Right renal pelvis (tissue), 4 donors: ENCODE measurements at regions not wholly inside any gene's neighbourhood (a gene's known extent, or its start where the extent isn't known, plus 50 kb on each side); places are given as distances from the start of the nearest gene placed in this dataset.

Experiments
- DNase-seq, 4 donors: peaks; one replicate each; pipeline ENCODE4 v3.0.0-alpha.2; 2013; ENCODE audit warnings: low read depth in 4 of 4, low spot score in 3 of 4, missing footprints in 1 of 4

- no peak for DNase-seq
These were observed 348.7 kb upstream of the AJAP1 start for GRCh38 chr1:4305526-4306301.

- DNase-seq = no peak
These were observed 347.6 kb upstream of the AJAP1 start for GRCh38 chr1:4306559-4307467.

- DNase-seq = no peak
These were observed 347.0 kb upstream of the AJAP1 start for GRCh38 chr1:4307468-4307845.

- DNase-seq = no peak
These were observed 346.4 kb upstream of the AJAP1 start for GRCh38 chr1:4307911-4308545.

GRCh38 chr1:4308806-4309205, 345.6 kb upstream of the AJAP1 start:
- DNase-seq = no peak

GRCh38 chr1:4309676-4310320, 344.6 kb upstream of the AJAP1 start:
- no peak for DNase-seq

- DNase-seq = no peak
These were observed 343.9 kb upstream of the AJAP1 start for GRCh38 chr1:4310396-4310923.

GRCh38 chr1:4312024-4312423, 342.4 kb upstream of the AJAP1 start:
- DNase-seq = no peak

- DNase-seq = no peak
These were observed 339.2 kb upstream of the AJAP1 start for GRCh38 chr1:4315202-4315601.

- no peak for DNase-seq
These were observed 337.2 kb upstream of the AJAP1 start for GRCh38 chr1:4317207-4317606.

- DNase-seq = no peak
These were observed 335.7 kb upstream of the AJAP1 start for GRCh38 chr1:4318720-4319119.

- no peak for DNase-seq
These were observed 334.9 kb upstream of the AJAP1 start for GRCh38 chr1:4319496-4319895.

GRCh38 chr1:4322881-4323280, 331.5 kb upstream of the AJAP1 start:
- DNase-seq = no peak

GRCh38 chr1:4323309-4323708, 331.1 kb upstream of the AJAP1 start:
- DNase-seq = no peak

- no peak for DNase-seq
These were observed 329.9 kb upstream of the AJAP1 start for GRCh38 chr1:4324525-4324924.

- DNase-seq = no peak
These were observed 327.3 kb upstream of the AJAP1 start for GRCh38 chr1:4327142-4327541.

- DNase-seq = no peak
These were observed 325.9 kb upstream of the AJAP1 start for GRCh38 chr1:4328402-4329071.

- no peak for DNase-seq
These were observed 323.3 kb upstream of the AJAP1 start for GRCh38 chr1:4330805-4331766.

GRCh38 chr1:4331767-4332163, 322.6 kb upstream of the AJAP1 start:
- DNase-seq = no peak
